CD4-positive, alpha-beta T cell (primary cell): ENCODE measurements at regions not wholly inside any gene's neighbourhood (a gene's known extent, or its start where the extent isn't known, plus 50 kb on each side); places are given as distances from the start of the nearest gene placed in this dataset.

Source experiments
- ATAC-seq: fragments of 200-7000 bp; cut with Tn5 transposase; one replicate; pipeline ENCODE4 v1.10.0; 2022; ENCODE audit warnings: mild to moderate bottlenecking; ENCODE audit not compliant: poor library complexity
- CTCF ChIA-PET: fragments of 350-600 bp; sonication (Branson Sonifier 250); formaldehyde crosslinking; loops from one replicate; lab custom pipeline; 2021; ENCODE audit warnings: antibody characterized with exemption, inconsistent platforms; lab: Charles Lee
- POLR2A ChIA-PET: fragments of 350-600 bp; sonication (Branson Sonifier 250); formaldehyde crosslinking; loops from one replicate; lab custom pipeline; 2021; ENCODE audit warnings: antibody characterized with exemption, inconsistent platforms; lab: Charles Lee
- DNase-seq, 14 experiments: peaks; one replicate each; pipeline ENCODE4 v3.0.0-alpha.2; 2013 to 2020; ENCODE audit warnings: mixed read lengths in 2 of 14
- H3K27ac ChIP-seq, 2 donors: one replicate each; pipeline versions ENCODE4 v1.5.1 to v1.7.0; 2013; ENCODE audit warnings: low read length in 2 of 2, low read depth in 1 of 2, mild to moderate bottlenecking in 1 of 2
- H3K27me3 ChIP-seq, 2 experiments: 1 replicate in 1 of 2; 2 replicates in 1 of 2; pipeline versions ENCODE4 v1.6.1 to v1.7.0; 2013; ENCODE audit warnings: low read length in 2 of 2, control low read depth in 1 of 2, mild to moderate bottlenecking in 1 of 2, moderate library complexity in 1 of 2; ENCODE audit not compliant: insufficient read depth in 2 of 2, control insufficient read depth in 1 of 2
- H3K36me3 ChIP-seq: one replicate; pipeline ENCODE4 v1.6.1; 2013; ENCODE audit warnings: low read length, control low read depth; ENCODE audit not compliant: insufficient read depth
- H3K4me1 ChIP-seq: one replicate; pipeline ENCODE4 v1.6.1; 2013; ENCODE audit warnings: low read length, control low read depth; ENCODE audit not compliant: insufficient read depth
- H3K4me3 ChIP-seq: one replicate; pipeline ENCODE4 v1.5.1; 2013; ENCODE audit warnings: mild to moderate bottlenecking, low read length, moderate library complexity
- H3K9me3 ChIP-seq, 2 experiments: 1 replicate in 1 of 2; 2 replicates in 1 of 2; pipeline versions ENCODE4 v1.6.1 to v1.7.0; 2013; ENCODE audit warnings: low read length in 2 of 2, mild to moderate bottlenecking in 2 of 2, control low read depth in 1 of 2, moderate library complexity in 1 of 2; ENCODE audit not compliant: control insufficient read depth in 1 of 2, insufficient read depth in 1 of 2
- H3K27ac Mint-ChIP-seq: one replicate; pipeline ENCODE4 v1.8.0; 2020; ENCODE audit warnings: mixed read lengths
- H3K27me3 Mint-ChIP-seq: one replicate; pipeline ENCODE4 v1.8.0; 2021; ENCODE audit warnings: mixed read lengths
- H3K36me3 Mint-ChIP-seq: one replicate; pipeline ENCODE4 v1.8.0; 2021; ENCODE audit warnings: low read depth, mixed read lengths
- H3K4me1 Mint-ChIP-seq: one replicate; pipeline ENCODE4 v1.8.0; 2021; ENCODE audit warnings: low read depth, mixed read lengths
- H3K4me3 Mint-ChIP-seq: one replicate; pipeline ENCODE4 v1.8.0; 2020; ENCODE audit warnings: mild to moderate bottlenecking, mixed read lengths
- H3K9me3 Mint-ChIP-seq: one replicate; pipeline ENCODE4 v1.8.0; 2020; ENCODE audit warnings: mixed read lengths
- CTCF ChIP-seq: fragments of 200-600 bp; IDR thresholded peaks from one replicate; pipeline ENCODE4 v1.8.0; 2022; ENCODE audit warnings: antibody characterized with exemption, mild to moderate bottlenecking
- intact Hi-C, 2 experiments: fragments of 100-400 bp; cut with DNase I in 1 of 2; cut with micrococcal nuclease in 1 of 2; formaldehyde crosslinking; loops; one replicate each; pipeline versions ENCODE4 v1.15.1 to v1.9.0; 2023 to 2025; cut with DNase I, micrococcal nuclease

DNA sequence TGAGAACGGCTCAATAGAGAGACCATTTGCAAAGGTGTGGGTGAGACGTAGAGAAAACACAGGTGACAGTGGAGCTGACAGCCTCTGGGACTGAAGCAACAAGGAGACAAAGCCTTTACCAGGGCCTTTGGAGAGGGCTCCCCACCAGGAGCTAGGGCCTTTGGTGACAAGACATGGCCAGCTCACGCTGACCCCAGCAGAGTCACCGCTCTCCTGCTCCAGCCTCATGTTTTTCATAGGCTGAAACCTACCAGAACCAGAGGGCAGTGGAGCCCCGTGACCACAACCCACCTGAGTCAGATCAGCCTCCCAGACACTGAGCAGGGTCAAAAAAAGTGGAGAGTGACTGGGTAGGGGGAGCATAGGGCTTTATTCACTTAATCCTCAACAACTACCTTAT is 214.7 kb downstream of the SHQ1 start:
- Mint-ChIP-seq H3K36me3 (no peaks in the 10 kb centered on the region), H3K9me3 (no peaks in the 10 kb centered on the region), H3K27ac (no peak overlapping the region), H3K4me3 (no peak overlapping the region), H3K27me3 (no peaks in the 10 kb centered on the region), H3K4me1 (peaks cover 6% of the 10 kb centered on the region)
- Histone ChIP-seq H3K36me3 (no peaks in the 10 kb centered on the region), H3K9me3 (no peaks in the 10 kb centered on the region), H3K27me3 (no peaks in the 10 kb centered on the region), H3K4me1 (peaks cover 11% of the 10 kb centered on the region), H3K27ac (no peak overlapping the region), H3K4me3 (no peak overlapping the region)
- DNase-seq (no peak), ATAC-seq (no peak)
- POLR2A ChIA-PET = no interaction called here
- CTCF ChIA-PET = no interaction called here
- TF ChIP-seq CTCF = no peak
- intact Hi-C loops = no loop called here

- Histone ChIP-seq H3K27me3 (no peaks in the 10 kb centered on the region), H3K27ac (no peak overlapping the region), H3K4me1 (peaks cover 12% of the 10 kb centered on the region), H3K9me3 (no peaks in the 10 kb centered on the region), H3K36me3 (no peaks in the 10 kb centered on the region), H3K4me3 (no peak overlapping the region)
- no peaks in the 10 kb centered on the region for H3K9me3 Mint-ChIP-seq
- H3K27ac Mint-ChIP-seq = no peak overlapping the region
- ChIA-PET POLR2A (no interaction called here), CTCF (no interaction called here)
- ATAC-seq = no peak
- no peak for TF ChIP-seq CTCF
- DNase-seq = no peak
- H3K4me3 Mint-ChIP-seq = no peak overlapping the region
- peaks cover 6% of the 10 kb centered on the region for H3K4me1 Mint-ChIP-seq
- H3K36me3 Mint-ChIP-seq = no peaks in the 10 kb centered on the region
- no peaks in the 10 kb centered on the region for H3K27me3 Mint-ChIP-seq
- intact Hi-C loops = no loop called here
Measured at GRCh38 chr3:72633121-72633520, 215.1 kb downstream of the SHQ1 start.

DNA sequence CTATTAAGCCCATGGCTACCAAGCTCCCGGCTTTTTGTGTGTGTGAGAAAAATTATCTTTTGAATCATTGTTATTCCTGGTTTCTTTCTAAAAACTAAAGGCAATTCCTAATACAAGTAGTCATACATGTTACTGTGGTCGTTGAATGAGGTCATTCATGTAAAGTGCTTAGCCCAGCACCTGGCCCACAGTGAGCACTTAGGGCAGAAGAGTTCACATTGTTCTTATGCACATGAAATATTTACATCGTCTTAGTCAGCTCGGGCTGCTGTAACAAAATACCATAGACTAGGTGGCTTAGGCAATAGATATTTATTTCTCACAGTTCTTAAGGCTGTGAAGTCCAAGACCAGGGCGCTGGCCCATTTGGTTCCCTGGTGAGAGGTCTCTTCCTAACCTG is 216.1 kb downstream of the SHQ1 start:
- no peaks in the 10 kb centered on the region for H3K27me3 Mint-ChIP-seq
- H3K27me3 ChIP-seq = no peaks in the 10 kb centered on the region
- peaks cover 8% of the 10 kb centered on the region for H3K4me1 Mint-ChIP-seq
- no peaks in the 10 kb centered on the region for H3K9me3 ChIP-seq
- H3K27ac Mint-ChIP-seq = no peak overlapping the region
- no peak overlapping the region for H3K27ac ChIP-seq
- peaks cover 12% of the 10 kb centered on the region for H3K4me1 ChIP-seq
- ChIA-PET POLR2A (no interaction called here), CTCF (no interaction called here)
- intact Hi-C loops = no loop called here
- TF ChIP-seq CTCF = no peak
- DNase-seq = no peak
- no peak overlapping the region for H3K4me3 ChIP-seq
- no peaks in the 10 kb centered on the region for H3K36me3 ChIP-seq
- no peak overlapping the region for H3K4me3 Mint-ChIP-seq
- no peak for ATAC-seq
- no peaks in the 10 kb centered on the region for H3K36me3 Mint-ChIP-seq
- no peaks in the 10 kb centered on the region for H3K9me3 Mint-ChIP-seq
